ENCODE measurements at regions not wholly inside any gene's neighbourhood (a gene's known extent, or its start where the extent isn't known, plus 50 kb on each side); places are given as distances from the start of the nearest gene placed in this dataset.

GRCh38 chr11:104625246-104625645 lies 273.0 kb downstream of the CASP12 start:
- POLR2A ChIA-PET: no interaction called here
- Histone ChIP-seq H2AFZ (ENCODE audit: low read length) (no peak overlapping the region), H3K4me2 (ENCODE audit: low read depth, low read length) (no peak overlapping the region), H3K27ac (ENCODE audit: extremely low read length, insufficient read depth, low read length) (no peak overlapping the region), H3K4me3 (replicated peaks in 1 of 3; ENCODE audit: insufficient read depth in 1 of 3, low read depth in 2 of 3, low read length in 3 of 3) (no peak overlapping the region), H4K20me1 (ENCODE audit: insufficient read depth, low read length) (no peaks in the 10 kb centered on the region), H3K4me1 (ENCODE audit: insufficient read depth, low read length) (no peaks in the 10 kb centered on the region), H3K27me3 (ENCODE audit: control insufficient read depth in 1 of 2, insufficient read depth in 2 of 2, low read length in 2 of 2) (no peaks in the 10 kb centered on the region), H3K9me3 (ENCODE audit: low read length) (no peaks in the 10 kb centered on the region), H3K9ac (ENCODE audit: insufficient read depth, low read depth, low read length) (no peak overlapping the region), H3K36me3 (replicated peaks in 1 of 2; ENCODE audit: control insufficient read depth in 1 of 2, insufficient read depth in 2 of 2, low read length in 2 of 2) (no peaks in the 10 kb centered on the region), H3K79me2 (ENCODE audit: insufficient read depth, low read length) (no peaks in the 10 kb centered on the region)
- in situ Hi-C loops (cut with HindIII; ENCODE audit: extremely low pct_ligation_motif_present, low pct_unique_long_range_greater_than_20kb): no loop called here
- DNase-seq (ENCODE audit: low spot score) (no peak), FAIRE-seq (no peak), ATAC-seq (no peak)
- BruUV-seq (replicated peaks): no TSS peak
- CTCF ChIA-PET (ENCODE audit: low intra/inter-chr PET ratio, low total read pairs): no interaction called here
- 18% methylated on average over 2 of the region's 2 CpGs for WGBS (ENCODE audit: low lambda C conversion rate)
- TF ChIP-seq ZNF280B (CRISPR knock-in tag; IDR thresholded peaks at IDR 0.05; ENCODE audit: borderline replicate concordance) (no peak), ZNF552 (CRISPR knock-in tag; IDR thresholded peaks at IDR 0.05; ENCODE audit: borderline replicate concordance) (no peak), ZNF569 (CRISPR knock-in tag; IDR thresholded peaks at IDR 0.05; ENCODE audit: borderline replicate concordance) (no peak), STAT5B (CRISPR knock-in tag; IDR thresholded peaks at IDR 0.05) (no peak), ISL2 (CRISPR knock-in tag; IDR thresholded peaks at IDR 0.05) (no peak), RAD21 (CRISPR knock-in tag; IDR thresholded peaks at IDR 0.05) (no peak), HOXD1 (CRISPR knock-in tag; IDR thresholded peaks at IDR 0.05) (no peak), ZNF547 (CRISPR knock-in tag; IDR thresholded peaks at IDR 0.05) (no peak), RNF219 (CRISPR knock-in tag; IDR thresholded peaks at IDR 0.05) (no peak), ARNT2 (CRISPR knock-in tag; IDR thresholded peaks at IDR 0.05; ENCODE audit: low read depth) (no peak), ZBTB42 (CRISPR knock-in tag; IDR thresholded peaks at IDR 0.05) (no peak), ZNF580 (CRISPR knock-in tag; IDR thresholded peaks at IDR 0.05; ENCODE audit: borderline replicate concordance, low read depth) (no peak), GLMP (CRISPR knock-in tag; IDR thresholded peaks at IDR 0.05; ENCODE audit: borderline replicate concordance) (no peak), ZNF232 (CRISPR knock-in tag; IDR thresholded peaks at IDR 0.05; ENCODE audit: borderline replicate concordance) (no peak), JDP2 (CRISPR knock-in tag; IDR thresholded peaks at IDR 0.05; ENCODE audit: borderline replicate concordance) (no peak), FOXC1 (CRISPR knock-in tag; IDR thresholded peaks at IDR 0.05; ENCODE audit: borderline replicate concordance) (no peak)
- intact Hi-C loops (cut with micrococcal nuclease; ENCODE audit: unreplicated experiment): no loop called here
